Stomach (tissue), 8 donors: ENCODE measurements at regions not wholly inside any gene's neighbourhood (a gene's known extent, or its start where the extent isn't known, plus 50 kb on each side); places are given as distances from the start of the nearest gene placed in this dataset.

Experiments
- DNase-seq, 2 donors: peaks; one replicate each; pipeline versions ENCODE4 v3.0.0 to v3.0.0-alpha.2; 2013 to 2019
- H3K27ac ChIP-seq, 5 donors: fragments of 200-600 bp in 4 of 5; sonication (generic) in 4 of 5; one replicate each; pipeline ENCODE4 v1.5.1; 2013 to 2019; ENCODE audit warnings: mild to moderate bottlenecking in 1 of 5, moderate library complexity in 1 of 5
- H3K27me3 ChIP-seq, 3 donors: fragments of 200-600 bp; sonication (generic); one replicate each; pipeline ENCODE4 v1.5.1; 2017 to 2019; ENCODE audit warnings: mixed run types in 1 of 3
- H3K36me3 ChIP-seq, 4 donors: fragments of 200-600 bp; sonication (generic); 1 replicate in 3 of 4; 2 replicates in 1 of 4; pipeline ENCODE4 v1.5.1; 2016 to 2019
- H3K4me1 ChIP-seq, 4 donors: fragments of 200-600 bp; sonication (generic); one replicate each; pipeline ENCODE4 v1.5.1; 2016 to 2019
- H3K4me3 ChIP-seq, 4 donors: fragments of 200-600 bp; sonication (generic) in 3 of 4; one replicate each; pipeline ENCODE4 v1.5.1; 2016 to 2019; ENCODE audit warnings: mild to moderate bottlenecking in 1 of 4
- H3K9me3 ChIP-seq, 4 donors: fragments of 200-600 bp; sonication (generic); one replicate each; pipeline ENCODE4 v1.5.1; 2016 to 2019
- EP300 ChIP-seq: sonication (generic); formaldehyde crosslinking; IDR thresholded peaks from one replicate; pipeline ENCODE4 v1.6.1; 2017; ENCODE audit warnings: antibody characterized with exemption
- POLR2A ChIP-seq, 4 donors: fragments of 450-650 bp; IDR thresholded peaks; one replicate each; pipeline ENCODE4 v1.6.1; 2016; ENCODE audit warnings: antibody characterized with exemption in 4 of 4, control low read depth in 2 of 4, mild to moderate bottlenecking in 1 of 4, moderate library complexity in 1 of 4
- POLR2AphosphoS5 ChIP-seq, 3 donors: sonication (generic); formaldehyde crosslinking; IDR thresholded peaks; one replicate each; pipeline ENCODE4 v1.6.1; 2016; ENCODE audit warnings: antibody characterized with exemption in 3 of 3
- WGBS, 5 donors: extraction: QIAGEN DNeasy Blood & Tissue Kit in 3 of 5; methylation state at CpG; one replicate each; pipeline versions ENCODE4 v1.1.5 to v1.1.7; 2013 to 2018; 5-methylcytosine and 5-hydroxymethylcytosine counted together
- intact Hi-C: fragments of 100-400 bp; cut with DNase I; formaldehyde crosslinking; loops from one replicate; pipeline ENCODE4 v1.15.1; 2023; ENCODE audit warnings: low total_unique reads
- TF ChIP-seq, protein P1 (sequence below), 7 experiments: fragments of 450-650 bp in 4 of 7; fragments of 200-600 bp in 3 of 7; sonication (generic) in 3 of 7; IDR thresholded peaks; one replicate each; pipeline ENCODE4 v1.5.1; 2016 to 2019; ENCODE audit warnings: antibody characterized with exemption in 7 of 7, control low read depth in 2 of 7, mild to moderate bottlenecking in 1 of 7
- donor health status: healthy with polysubstance abuse.
- donor health status: Bipolar disorder and iron deficiency.
- donor health status: healthy.

GRCh38 chr12:65536876-65537681, 258.6 kb downstream of the MSRB3 start:
- Histone ChIP-seq H3K4me1 (peaks cover 0 to 6% (median 0%) of the 10 kb centered on the region in 4 donors), H3K27me3 (no peaks in the 10 kb centered on the region), H3K27ac (no peak overlapping the region), H3K4me3 (no peak overlapping the region), H3K9me3 (peaks cover 4 to 33% (median 23%) of the 10 kb centered on the region in 4 donors), H3K36me3 (no peaks in the 10 kb centered on the region)
- TF ChIP-seq EP300 (no peak), POLR2AphosphoS5 (IDR thresholded peaks at IDR 0.05) (peak in 2 of 3 donors; percentile 8 to 39), POLR2A (IDR thresholded peaks at IDR 0.05) (no peak)
- TF ChIP-seq, protein P1, sequence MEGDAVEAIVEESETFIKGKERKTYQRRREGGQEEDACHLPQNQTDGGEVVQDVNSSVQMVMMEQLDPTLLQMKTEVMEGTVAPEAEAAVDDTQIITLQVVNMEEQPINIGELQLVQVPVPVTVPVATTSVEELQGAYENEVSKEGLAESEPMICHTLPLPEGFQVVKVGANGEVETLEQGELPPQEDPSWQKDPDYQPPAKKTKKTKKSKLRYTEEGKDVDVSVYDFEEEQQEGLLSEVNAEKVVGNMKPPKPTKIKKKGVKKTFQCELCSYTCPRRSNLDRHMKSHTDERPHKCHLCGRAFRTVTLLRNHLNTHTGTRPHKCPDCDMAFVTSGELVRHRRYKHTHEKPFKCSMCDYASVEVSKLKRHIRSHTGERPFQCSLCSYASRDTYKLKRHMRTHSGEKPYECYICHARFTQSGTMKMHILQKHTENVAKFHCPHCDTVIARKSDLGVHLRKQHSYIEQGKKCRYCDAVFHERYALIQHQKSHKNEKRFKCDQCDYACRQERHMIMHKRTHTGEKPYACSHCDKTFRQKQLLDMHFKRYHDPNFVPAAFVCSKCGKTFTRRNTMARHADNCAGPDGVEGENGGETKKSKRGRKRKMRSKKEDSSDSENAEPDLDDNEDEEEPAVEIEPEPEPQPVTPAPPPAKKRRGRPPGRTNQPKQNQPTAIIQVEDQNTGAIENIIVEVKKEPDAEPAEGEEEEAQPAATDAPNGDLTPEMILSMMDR (IDR thresholded peaks at IDR 0.05), result no peak
- intact Hi-C loops, result no loop called here
- 42 to 56% (median 48%) methylated on average over 6 of the region's 6 CpGs for WGBS, 5 donors
- DNase-seq, result peak in 1 of 2 donors; percentile 81

- no peak overlapping the region for H3K27ac ChIP-seq
- H3K4me3 ChIP-seq, result no peak overlapping the region
- no peaks in the 10 kb centered on the region for H3K36me3 ChIP-seq
- peaks cover 4 to 33% (median 23%) of the 10 kb centered on the region in 4 donors for H3K9me3 ChIP-seq
- intact Hi-C loops, result no loop called here
- DNase-seq, result no peak
- WGBS, 5 donors, result 92 to 100% (median 94%) methylated on average over 1 of the region's 1 CpG
- TF ChIP-seq POLR2AphosphoS5 (IDR thresholded peaks at IDR 0.05) (no peak), EP300 (no peak), POLR2A (IDR thresholded peaks at IDR 0.05) (no peak)
- TF ChIP-seq, protein P1 (IDR thresholded peaks at IDR 0.05), result no peak
- H3K27me3 ChIP-seq, result no peaks in the 10 kb centered on the region
- H3K4me1 ChIP-seq, result peaks cover 0 to under 1% (median 0%) of the 10 kb centered on the region in 4 donors
Measured at GRCh38 chr12:65537978-65538377, 259.5 kb downstream of the MSRB3 start.

DNA sequence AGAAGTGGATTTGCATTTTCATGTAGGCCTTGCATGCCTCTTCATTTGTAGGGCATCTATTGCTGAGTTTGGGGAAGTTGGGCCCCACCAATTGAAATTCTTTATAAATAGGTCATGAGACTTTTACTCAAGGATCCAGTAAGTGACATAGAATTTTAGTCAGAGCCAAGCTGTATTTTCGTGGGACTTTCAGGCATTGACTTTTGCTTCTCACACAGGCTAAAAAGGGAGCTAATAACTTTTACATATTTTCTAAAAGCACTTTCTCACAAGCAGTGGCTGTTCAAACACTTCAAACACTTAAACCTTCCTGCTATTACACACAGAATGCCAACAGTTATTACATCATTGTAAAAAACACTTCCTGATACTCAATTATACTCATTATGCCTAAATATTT, 260.5 kb downstream of the MSRB3 start:
- DNase-seq, result no peak

DNA sequence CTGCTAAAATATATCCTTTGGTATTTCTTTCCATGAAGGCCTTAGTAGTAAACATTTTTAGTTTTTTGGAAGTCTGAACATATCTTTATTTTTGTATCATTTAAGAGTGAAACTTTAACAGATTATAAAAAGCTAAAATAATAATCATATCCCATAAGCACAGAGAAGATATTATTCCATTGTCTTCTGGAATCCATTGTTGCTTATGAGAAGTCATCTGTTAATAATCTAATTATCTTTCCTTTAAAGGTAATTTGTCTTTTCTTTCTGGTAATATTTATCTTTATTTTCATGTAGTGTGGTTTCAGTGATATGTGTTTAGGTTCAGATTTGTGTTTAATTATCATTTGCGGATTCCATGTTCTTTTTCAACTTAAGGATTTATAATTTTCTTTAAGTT, 261.7 kb downstream of the MSRB3 start:
- no peak overlapping the region for H3K27ac ChIP-seq
- H3K9me3 ChIP-seq, result peaks cover 4 to 33% (median 23%) of the 10 kb centered on the region in 4 donors
- DNase-seq, result no peak
- H3K36me3 ChIP-seq, result no peaks in the 10 kb centered on the region
- H3K4me3 ChIP-seq, result no peak overlapping the region
- 90 to 100% (median 95%) methylated on average over 1 of the region's 1 CpG for WGBS, 5 donors
- H3K27me3 ChIP-seq, result no peaks in the 10 kb centered on the region
- no peak for TF ChIP-seq EP300
- TF ChIP-seq, protein P1 (IDR thresholded peaks at IDR 0.05), result no peak
- no peak for TF ChIP-seq POLR2AphosphoS5 (IDR thresholded peaks at IDR 0.05)
- H3K4me1 ChIP-seq, result no peaks in the 10 kb centered on the region
- intact Hi-C loops, result no loop called here

More for the DNA sequence above, 260.5 kb downstream of the MSRB3 start:
- no peaks in the 10 kb centered on the region for H3K27me3 ChIP-seq
- H3K4me1 ChIP-seq, result no peaks in the 10 kb centered on the region
- no peak overlapping the region for H3K27ac ChIP-seq
- intact Hi-C loops, result no loop called here
- TF ChIP-seq POLR2AphosphoS5 (IDR thresholded peaks at IDR 0.05) (no peak), EP300 (no peak), POLR2A (IDR thresholded peaks at IDR 0.05) (no peak)
- TF ChIP-seq, protein P1 (IDR thresholded peaks at IDR 0.05), result no peak
- H3K9me3 ChIP-seq, result peaks cover 4 to 33% (median 23%) of the 10 kb centered on the region in 4 donors
- WGBS, 5 donors, result 74 to 90% (median 81%) methylated on average over 1 of the region's 1 CpG
- no peaks in the 10 kb centered on the region for H3K36me3 ChIP-seq
- no peak overlapping the region for H3K4me3 ChIP-seq
